HuH-7 (cell line): ENCODE measurements at regions not wholly inside any gene's neighbourhood (a gene's known extent, or its start where the extent isn't known, plus 50 kb on each side); places are given as distances from the start of the nearest gene placed in this dataset.

Experiments used
- DNase-seq: peaks from one replicate; pipeline ENCODE4 v3.0.0; 2011; ENCODE audit warnings: low spot score

DNA sequence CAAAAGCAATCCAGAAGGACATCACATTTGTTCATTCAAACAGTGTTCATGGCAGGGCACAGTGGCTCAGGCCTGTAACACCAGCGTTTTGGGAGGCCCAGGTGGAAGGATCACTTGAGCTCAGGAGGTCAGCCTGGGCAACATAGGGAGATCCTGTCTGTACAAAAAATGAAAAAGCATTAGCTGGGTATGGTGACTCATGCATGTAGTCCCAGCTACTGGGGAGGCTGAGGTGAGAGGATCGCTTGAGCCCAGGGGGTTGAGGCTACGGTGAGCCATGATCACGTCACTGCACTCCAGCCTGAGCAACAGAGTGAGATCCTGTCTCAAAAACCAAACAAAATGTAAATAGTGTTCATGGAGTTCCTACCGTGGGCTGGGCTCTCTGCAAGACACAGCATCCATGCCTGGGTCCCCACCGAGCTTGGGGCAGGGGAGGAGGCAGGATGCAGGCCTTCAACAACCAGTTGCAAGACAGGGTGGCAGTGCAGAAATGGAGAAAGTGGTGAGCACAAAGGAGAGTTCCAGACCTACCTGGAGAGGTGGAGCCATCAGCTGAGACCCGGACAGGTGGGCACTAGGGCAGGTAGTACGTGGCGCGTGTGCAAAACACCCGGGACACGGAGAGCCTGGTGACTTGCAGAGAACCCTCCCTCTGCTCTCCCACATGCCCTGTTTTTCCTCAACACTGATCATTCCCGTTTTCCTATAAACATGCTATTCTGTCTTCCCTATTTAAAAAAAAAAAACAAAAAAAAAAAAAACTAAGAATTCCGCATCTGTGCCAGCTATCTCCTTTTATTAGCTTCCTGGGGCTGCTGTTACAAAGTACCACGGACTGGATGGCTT is 138.9 kb downstream of the TOMM20 start:
- DNase-seq: no peak

DNA sequence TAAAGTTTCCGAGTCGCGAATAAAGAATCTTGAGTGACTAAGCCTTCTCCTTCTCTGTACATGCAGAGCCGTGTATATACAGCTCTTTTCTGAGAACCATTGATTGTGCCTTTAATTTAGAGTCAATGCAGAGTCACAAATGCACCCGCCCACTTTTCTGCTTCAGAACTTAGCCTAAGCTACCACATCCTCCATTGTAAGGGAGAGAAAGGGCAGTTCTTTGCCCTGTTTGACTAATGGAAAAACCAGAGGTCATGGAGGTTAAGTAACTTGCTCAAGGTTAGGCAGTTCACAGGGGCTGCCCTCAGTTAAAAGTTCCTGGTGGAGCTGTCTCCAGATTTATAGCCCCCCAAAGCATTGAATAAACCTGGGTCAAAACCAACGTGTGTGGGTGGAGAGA is 139.6 kb downstream of the TOMM20 start:
- DNase-seq: no peak

DNA sequence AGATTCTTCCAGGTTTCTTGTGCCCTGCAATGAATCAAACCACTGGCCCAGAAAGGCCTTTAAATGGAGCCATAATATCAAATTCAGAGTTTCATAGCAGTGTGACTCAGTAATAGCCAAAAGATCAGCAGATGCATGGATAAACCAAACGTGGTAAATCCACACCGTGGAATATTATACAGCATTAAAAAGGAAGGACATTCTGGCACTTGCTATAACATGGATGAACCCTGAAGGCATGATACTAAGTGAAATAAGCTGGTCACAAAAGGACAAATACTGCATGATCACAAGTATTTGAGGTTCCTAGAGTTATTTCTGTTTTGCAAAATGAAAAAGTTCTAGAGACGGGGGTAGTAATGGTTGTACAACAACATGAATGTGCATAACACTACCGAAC is 140.1 kb downstream of the TOMM20 start:
- DNase-seq: no peak

DNA sequence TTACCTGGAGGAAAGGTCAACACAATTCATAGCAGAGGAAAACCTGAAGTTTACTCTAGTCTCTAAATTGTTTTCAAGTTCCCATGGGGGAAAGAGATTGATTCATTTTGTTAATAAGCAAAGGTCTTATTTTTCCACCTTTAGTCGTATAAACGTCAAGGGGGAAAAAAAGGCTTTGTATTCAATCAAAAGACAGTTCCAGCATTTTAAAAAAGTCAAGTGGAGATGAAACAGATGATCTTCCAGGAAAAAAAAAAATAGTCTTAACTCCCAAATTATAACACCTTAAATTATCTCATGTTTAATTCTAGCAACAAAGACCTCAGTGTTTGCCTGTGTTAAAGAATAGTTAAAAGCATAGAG is 140.5 kb downstream of the TOMM20 start:
- no peak for DNase-seq

DNA sequence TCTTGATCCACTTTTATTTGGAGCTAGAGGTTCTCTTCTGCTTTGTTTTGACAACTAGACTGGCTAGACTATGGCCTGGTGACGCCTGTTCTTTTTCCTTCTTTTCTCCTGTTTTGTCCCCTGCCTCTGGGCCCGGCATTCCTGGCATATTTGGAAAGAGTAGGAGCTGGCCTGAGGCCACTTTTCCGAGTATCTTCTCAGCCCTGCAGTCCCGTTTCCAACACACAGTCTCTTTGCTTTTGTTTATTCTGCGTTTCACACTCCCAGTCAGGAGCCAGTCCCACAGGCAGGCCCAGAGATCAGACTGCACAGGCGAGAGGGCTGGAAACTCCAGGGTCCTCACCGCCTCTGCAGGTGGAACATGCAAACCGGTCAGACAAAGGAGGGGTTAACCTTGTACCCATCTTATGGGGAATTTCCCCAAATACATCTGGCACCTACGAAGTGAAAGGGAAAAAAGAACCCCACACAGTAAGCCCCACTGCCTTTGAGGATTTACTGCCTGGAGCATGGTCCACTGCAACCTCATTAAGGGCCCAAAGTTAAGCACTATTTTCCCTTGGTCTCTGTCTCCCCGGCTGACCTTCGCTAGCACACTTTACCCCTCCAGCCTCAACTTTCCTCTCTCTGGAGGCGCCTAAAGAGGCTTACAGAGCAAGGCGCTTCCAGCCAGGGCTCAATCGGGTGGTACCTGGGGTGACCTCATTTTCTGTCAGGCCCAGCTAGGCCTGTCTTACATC is 141.1 kb downstream of the TOMM20 start:
- DNase-seq: peak; percentile 68

DNA sequence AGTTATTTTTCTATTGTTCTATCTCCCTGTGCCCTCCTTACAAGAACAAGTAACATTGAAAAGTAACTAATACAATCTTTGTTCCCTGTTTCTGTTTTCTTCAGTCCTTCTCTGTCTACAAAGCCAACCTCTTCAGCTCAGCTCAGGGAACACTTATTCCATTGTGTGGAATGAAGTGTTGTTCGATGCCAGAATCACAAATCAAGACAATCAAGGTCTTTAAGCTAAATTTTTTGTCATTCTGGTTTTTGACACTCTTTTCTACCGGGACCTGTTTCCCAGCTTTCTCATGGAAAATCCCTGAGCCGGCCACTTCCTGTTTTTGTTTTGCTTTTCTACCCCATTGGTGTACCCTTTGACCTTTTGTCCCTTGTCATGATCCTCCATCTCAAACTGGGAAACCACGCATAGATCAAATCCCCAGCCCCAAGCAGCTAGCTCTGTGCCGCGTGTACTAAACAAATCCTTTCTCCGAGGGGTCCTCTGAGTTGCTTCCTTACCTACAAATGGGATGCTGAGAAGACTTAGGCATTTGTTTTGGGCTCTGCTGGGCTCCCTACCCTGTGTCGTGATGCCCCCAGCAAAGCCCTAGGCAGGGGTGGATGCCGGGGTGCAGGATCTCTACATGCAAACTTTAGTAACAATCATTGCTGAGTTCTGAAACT is 141.8 kb downstream of the TOMM20 start:
- DNase-seq: no peak

DNA sequence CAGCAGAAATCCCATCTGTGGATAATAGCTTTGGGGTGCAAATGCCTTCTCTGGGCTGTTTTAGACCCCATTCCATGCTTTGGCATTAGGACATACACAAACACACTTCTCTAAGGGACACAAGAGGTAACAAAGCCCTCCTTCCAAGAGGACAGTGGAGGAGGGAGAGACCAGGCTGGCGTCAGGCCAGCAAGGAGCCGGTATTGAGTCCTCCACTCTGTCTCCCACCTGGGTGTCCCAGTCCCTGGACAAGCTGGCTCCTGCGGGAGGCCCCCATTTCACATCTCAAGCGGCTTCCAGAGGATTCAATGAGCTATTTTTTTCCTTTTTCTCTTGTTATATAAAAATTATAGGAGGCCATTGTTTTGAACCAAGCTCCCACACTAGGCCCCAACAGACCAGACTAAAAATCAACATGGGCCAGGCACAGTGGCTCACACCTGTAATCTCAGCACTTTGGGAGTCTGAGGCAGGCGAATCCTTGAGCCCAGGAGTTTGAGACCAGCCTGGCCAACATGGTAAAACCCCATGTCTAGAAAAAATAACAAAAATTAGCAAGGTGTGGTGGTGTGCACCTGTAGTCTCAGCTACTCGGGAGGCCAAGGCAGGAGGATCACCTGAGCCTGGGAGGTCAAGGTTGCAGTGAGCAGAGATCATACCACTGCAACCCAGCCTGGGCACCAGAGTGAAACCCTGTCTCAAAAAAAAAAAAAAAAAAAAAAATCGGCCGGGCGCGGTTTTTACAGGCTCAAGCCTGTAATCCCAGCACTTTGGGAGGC is 142.9 kb downstream of the TOMM20 start:
- no peak for DNase-seq

DNA sequence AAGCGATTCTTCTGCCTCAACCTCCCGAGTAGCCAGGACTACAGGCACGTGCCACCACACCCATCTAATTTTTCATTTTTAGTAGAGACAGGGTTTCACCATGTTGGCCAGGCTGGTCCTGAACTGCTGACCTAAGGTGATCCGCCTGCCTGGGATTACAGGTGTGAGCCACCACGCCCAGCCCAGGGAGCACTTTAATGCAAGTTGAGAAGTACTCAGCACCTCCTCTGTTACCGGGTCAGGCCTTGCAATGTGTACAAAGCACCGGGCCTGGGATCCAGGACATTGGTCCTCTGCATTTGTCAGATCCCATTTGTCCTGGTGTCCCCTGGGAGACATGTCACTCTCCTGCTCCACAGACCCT is 143.6 kb downstream of the TOMM20 start:
- no peak for DNase-seq

DNA sequence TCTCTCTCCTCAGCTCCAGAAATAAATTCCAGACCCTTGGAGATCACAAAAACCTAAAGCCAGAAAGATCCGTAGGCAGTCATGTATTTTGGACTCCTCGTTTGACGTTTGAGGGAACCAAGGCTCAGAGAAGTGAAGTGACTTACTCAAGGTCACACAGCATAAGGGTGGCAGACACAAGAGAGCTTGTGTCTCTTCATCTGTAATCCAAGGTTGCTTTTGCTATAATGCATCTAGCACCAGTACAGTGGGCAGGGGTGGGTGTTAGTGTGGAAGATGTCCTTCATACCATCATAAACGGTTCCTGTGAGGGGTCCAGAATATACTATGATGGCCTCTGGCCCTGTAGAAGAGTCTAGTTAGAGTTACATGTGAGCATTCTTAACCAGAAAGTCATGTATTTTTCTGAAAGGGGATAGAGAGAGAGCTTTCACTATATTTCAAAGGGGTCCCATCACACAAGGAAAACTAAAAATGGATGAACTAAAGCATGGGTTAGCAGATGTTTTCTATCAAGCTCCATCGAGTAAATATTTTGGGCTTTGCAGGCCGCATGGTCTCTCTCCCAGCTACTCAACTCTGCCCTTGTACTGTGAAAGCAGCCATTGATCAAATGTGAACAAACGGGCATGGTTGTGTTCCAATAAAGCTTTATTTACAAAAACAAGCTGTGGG is 144.9 kb downstream of the TOMM20 start:
- no peak for DNase-seq

DNA sequence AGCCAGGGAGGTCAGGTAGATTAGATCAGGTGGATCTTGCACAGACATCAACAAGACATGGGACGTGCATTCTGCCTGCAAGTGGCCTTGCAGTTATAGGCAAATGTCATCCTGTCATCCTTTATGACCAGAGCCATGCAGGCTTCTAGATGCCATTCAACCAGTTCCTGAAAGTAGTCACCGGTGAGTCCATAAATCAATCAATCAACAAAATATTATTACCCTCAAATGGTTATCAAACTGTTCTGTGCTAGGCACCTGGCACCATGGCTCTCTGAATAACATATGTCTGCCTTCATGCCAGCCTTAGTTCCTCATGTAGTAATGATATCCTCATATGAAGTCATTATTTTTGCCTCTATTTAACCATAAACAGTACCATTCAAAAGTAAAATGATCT is 146.9 kb downstream of the TOMM20 start:
- no peak for DNase-seq

DNA sequence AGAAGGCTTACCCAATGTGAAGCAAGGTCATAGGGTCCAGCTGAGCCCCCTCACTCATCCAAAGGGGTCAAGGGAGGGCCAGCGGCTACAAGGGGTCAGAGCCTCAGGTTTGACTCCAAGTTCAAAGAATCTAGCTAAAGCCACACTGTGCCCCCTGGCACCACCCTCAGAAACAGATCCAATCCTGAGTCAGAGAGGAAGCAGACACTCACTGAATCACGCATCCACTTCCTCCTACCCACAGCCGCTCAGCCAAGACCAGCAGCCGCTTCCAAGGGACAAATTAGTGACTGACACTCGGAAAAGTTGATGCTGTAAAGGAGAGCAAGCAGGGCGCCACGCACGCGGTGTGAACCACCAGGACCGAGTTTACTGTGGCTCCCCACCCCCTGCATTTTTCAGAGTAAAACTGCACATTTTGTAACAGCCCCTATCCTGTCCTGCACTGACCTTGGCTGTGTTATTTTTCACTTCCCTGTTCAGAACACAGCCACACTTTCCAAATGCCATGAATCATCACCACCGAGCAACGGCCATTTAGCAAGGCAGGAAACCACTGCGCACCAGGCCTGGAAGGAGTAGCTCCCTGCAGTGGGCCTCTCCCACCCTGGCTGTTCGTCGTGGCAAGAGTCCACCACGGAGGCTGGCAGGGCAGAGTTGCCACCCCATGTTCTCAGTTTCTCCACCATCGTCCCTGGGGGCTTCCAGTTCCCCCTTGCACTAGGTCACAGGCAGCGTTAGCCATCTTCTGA is 147.8 kb downstream of the TOMM20 start:
- no peak for DNase-seq

DNA sequence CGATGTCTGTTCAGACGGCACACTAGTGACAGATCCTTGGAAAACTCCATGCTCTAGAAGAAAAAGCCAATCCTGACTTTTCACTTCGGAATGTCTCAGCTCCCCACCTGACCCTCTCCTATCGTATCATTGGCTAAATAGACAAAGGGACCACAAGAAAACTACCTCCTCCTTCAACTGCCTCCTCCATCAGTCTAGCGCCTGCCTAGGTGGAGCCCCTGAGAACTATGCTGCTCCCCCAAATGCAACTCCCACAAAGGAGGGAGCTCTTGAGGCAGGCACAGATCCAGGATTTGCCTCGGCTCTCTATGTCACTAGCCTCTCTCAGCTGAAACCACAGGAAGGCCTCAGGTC is 148.4 kb downstream of the TOMM20 start:
- DNase-seq: no peak

DNA sequence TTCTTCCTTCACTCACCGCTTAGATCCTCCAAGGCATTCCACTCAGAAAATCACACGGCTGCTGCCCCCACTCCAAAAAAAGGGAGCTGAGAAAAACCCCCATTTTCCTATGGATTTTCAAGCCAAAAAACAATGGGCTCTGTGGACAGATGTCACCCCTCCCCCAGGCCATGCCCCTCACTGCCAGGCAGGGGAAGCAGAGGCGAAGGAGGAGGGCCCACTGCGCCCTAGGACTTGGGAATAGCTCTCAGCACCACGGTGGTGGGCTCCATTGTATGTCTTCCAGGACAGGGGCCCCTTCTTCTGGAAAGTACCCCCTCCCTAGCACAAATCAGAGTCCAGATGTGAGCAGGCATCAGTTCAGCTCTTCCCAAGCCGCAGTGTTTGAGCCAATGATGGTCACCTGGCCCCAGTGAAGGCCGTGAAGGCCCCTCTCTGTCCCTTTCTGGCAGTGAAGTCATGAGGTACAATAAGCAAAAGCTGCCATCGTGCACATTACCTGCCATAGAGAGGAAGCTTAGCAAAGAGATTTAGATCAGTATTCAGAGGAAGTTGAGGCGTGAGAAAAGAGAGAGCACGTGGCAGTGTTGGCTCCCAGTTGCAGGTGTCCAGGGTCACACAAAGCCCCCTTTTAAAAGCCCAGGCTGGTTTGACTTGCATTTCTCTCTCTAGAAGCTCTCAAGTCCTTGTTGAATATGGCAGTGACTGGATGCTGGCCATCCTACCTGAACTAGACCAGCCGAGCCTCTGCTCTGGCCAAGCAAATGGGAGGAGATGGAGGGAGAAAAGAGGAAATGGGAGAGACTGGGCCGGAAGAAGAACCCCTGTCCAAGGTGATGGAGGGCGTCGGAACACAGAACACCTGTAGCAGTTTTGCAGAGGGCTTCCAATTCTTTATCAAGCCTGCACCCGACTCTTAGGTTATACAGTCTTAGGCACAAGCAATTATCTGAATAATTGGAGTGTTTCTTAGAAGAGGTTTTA is 149.0 kb downstream of the TOMM20 start:
- no peak for DNase-seq

DNA sequence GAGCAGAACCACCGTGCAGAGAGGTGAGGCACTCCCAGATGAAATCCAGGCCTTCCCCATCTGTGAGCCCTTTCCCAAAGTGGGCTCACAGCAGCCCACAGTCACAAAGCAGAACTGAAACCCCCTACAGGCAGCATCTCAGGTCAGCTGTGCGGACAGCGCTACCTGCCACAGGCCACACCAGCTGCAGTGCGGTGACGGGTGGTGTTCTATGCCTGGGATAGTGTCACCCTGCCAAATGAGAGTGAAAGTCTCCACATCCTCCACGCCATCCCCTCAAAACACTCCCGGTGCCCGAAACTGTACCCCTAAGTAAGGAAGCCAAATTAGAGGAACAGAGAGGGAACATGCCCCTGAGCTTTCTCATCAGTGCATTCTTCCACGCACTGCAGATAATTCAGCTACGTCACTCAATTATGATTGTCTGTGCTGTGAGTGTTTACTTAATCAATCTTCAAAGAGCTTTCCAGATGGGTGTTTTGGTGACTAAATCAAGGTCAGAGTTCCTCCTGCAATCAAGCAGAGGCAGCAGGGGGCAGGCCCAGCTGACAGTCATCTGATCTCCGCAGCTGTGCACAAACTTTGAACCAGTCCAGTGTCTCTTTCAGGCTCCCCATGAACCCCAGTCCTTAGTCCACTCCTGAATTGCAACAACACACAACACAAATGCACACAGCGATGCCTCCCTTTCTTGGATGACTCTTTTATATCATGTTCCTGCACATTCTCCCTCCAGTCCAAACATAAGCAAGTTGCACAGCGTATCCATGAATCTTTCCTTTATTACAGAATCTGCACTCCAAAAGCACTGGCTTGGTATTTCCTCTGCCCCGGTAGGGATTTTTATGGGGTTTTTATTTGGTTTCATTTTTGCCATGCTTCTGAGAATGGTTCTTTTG is 150.0 kb downstream of the TOMM20 start:
- DNase-seq: no peak

DNA sequence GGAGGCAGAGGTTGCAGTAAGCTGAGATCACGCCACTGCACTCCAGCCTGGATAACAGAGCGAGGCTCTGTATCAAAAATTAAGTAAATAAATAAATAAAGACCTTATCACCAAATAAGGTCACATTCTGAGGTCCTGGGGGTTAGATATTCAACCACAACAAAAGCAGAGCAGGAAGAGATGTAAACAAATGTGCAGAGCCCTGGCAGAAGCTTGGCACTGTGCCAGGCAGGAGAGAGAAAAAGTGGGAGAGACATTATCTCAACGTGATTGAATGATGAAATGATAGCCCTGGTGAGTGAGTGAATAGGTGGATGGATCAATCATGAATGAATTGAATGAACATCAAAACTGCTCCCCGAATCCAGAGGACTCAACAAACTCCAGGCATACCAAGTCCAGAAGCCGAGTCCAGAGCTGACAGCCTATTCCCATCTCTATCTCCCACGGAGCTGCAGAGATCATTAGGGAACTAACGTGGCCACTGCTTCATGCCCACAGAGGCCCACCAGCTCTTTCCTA is 150.7 kb downstream of the TOMM20 start:
- DNase-seq: no peak

DNA sequence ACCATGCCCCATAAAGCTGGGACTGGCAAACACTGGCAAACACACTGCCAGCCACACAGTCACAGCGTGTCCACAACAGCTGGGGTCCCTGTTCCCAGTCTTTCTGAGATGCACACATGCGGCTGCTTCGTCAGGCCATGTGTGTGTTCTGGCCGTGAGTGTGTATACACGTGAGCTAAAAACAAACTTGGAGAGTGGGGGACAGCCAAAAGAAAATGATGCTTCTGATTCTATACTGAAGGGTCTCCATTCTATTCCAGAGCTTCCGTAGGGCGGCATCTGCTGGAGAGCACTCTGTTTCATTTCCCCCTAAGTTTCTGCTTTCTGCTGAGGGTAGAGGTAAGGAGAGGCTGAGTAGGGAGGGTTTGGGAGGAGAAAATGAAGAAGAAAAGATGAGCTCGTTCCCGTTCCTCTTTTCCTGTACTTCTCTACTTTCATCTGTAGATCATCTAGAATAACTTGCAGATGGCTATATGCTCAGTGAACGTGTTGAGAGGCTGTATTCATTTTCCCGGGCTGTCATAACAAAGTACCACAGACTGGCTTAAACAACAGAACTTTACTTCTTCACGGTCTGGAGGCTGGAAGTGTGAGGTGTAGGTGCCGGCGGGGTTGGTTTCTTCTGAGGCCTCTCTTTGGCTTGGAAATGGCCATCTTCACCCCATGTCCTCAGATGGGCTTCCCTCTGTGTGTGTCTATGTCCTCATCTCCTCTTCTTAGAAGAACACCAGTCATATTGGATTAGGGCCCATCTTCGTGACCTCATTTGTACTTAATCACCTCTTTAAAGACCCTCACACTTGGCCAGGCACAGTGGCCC is 151.6 kb downstream of the TOMM20 start:
- no peak for DNase-seq

DNA sequence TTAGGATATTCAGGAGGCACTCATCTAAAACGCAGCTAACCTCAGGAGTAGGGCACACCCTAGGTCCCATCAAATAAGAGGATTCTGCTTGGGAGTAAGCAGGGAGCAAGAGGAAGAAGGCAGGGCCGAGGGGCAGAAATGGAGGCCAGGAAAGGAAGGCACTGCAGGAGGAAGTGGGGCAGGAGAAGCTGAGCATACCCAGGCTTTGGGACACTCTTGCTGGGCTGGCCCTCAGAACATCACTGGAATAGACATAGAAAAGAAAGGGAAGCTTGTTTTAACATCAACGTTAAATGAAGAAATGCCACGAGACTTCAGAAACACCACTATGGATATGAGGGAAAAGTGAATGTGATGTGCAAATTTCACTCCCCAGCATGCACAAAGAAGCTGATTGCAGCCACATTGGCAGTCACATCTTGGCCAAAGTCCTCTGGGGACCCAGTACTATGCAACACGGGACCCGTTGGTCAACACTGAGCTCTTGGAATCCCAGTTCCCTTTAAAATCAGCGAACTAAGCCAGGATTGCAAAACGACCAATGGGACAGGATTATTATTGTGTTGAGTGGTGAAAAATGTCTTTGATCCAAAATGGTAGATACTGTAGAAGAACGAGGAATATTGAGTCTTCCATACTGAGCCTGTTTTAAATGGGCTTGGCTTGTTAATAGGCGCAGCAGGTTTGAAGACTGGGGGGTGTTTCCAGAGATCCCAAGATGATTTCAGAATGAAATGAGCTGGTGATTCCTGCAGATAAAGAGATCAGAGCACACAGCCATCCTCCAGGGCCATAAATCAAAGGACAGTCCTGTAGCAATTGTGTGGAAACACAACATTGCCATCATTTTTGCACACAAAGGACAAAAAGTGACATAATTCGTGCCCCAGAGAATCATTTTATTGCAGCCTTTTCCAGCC is 152.4 kb downstream of the TOMM20 start:
- DNase-seq: no peak
